ENCODE measurements at regions not wholly inside any gene's neighbourhood (a gene's known extent, or its start where the extent isn't known, plus 50 kb on each side); places are given as distances from the start of the nearest gene placed in this dataset.

DNA sequence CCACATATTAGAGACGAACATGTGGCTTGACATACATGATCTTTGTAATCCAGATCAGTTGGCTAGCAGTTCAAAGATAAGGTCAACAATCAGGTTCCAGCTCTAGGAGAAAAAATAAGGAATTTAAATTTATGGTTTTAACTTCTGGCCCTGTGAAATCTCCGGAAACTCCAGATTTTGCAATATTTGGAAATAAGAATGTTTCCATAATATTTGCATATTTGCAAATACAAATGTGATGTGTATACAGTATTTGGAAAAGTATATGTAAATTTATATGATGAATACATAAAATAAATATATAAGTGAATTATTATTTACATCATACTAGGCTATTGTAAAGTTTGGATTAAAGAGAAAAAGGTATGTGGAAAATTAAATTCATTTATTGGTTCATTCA, 97.1 kb downstream of the KCNJ2 start:
- no peak for TF ChIP-seq TCF12 (IDR thresholded peaks at IDR 0.05; ENCODE audit: low read depth)
- TF ChIP-seq TEAD4 (IDR thresholded peaks at IDR 0.05), result no peak
- TF ChIP-seq RAD21 (IDR thresholded peaks at IDR 0.05; ENCODE audit: low read depth), result no peak
- TF ChIP-seq USF1 (IDR thresholded peaks at IDR 0.05), result no peak
- TF ChIP-seq ZBTB7A (IDR thresholded peaks at IDR 0.05; ENCODE audit: low read depth), result no peak
- TF ChIP-seq MAX (IDR thresholded peaks at IDR 0.05), result no peak
- no peak for TF ChIP-seq CREB1 (IDR thresholded peaks at IDR 0.05; ENCODE audit: low read depth)
- no peak for TF ChIP-seq FOXM1 (IDR thresholded peaks at IDR 0.05; ENCODE audit: borderline replicate concordance, low read depth)
- TF ChIP-seq EGR1 (IDR thresholded peaks at IDR 0.05), result no peak
